ENCODE measurements at regions not wholly inside any gene's neighbourhood (a gene's known extent, or its start where the extent isn't known, plus 50 kb on each side); places are given as distances from the start of the nearest gene placed in this dataset.

GRCh38 chr13:105572401-105572800 is 963.1 kb downstream of the EFNB2 start:
- no peak for DNase-seq

DNA sequence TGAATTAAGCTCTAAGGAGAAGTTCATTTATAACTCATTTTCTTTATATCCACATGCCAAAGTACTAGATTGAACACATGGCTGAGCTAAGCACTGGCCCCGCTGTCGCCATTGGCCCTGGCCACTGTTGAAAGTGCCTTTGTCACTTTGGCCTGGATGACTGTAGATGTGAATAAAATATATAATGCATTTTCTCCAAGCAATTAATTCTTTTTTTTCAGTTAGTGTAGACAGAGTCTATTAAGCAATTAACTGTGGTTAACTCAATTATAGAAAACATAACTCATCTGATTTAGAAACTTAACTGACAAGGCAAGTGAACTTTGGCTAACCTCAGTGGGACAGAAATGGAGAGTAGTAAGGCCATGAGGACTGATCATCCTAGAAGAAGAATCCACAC is 965.6 kb downstream of the EFNB2 start:
- DNase-seq = no peak

GRCh38 chr13:105567951-105568525 is 967.4 kb downstream of the EFNB2 start:
- DNase-seq = no peak

DNA sequence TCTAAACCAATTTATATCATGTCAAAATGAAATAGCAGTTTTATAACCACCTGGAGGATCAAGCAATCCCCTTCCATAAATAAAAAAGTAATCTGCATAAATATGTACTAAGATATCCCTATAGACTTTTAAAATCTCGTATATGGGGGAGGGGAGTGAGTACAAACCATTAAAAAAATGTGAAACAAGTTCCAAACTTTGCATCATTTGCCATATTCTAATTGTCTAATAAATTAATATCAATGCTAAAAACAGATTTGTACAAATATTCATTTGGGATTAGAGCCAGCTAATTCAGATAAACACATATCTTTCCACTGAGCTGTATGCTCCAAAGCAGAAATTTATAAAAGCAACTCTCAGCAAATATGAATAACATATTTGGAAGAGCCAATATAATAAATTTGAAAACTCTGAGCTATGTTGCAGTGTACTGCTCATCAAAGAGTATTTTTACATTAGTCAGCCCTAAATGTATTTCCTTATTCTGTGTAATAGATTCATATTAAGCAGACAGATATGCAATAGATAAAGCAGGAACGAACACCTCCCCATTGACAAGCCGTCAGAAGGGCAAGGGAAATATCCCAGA is 970.2 kb downstream of the EFNB2 start:
- DNase-seq = no peak

DNA sequence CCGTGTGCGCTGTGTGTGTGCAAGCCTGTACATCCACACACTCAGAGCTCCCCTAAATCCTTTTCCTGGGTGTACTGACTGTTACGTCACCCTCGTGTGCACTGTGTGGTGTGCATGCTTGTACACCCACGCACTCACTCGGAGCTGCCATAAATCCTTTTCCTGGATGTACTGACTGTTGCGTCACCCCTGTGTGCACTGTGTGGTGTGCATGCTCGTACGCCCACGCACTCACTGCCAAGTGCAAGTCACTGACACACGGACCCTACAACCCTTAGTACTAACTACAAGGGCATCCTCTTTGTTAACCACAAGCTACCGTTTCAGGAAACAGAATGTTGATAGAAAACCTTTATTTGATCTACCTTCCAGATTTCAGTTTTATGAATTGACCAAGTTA is 983.4 kb downstream of the EFNB2 start:
- no peak for DNase-seq

GRCh38 chr13:105547851-105548250 is 987.6 kb downstream of the EFNB2 start:
- no peak for DNase-seq

- DNase-seq = no peak
Observed at GRCh38 chr13:105545811-105546210, 989.7 kb downstream of the EFNB2 start.

DNA sequence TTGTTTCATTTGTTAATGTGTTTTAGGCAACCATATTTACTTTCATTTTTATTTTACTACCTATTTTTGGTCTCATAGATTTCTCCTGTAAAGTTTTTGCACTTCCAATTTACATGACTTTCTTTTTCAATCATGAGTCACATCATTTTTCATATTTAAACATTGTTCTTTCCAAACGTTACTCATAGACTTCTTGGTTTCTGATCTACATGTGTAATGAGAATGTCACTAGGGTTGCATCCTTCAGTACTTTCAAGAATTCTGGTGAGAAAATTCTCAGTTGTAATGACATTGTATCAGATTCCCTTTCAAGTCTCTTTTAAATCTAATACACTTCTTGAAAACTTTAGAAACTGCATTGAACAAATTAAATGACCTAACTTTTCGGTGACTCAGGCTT is 991.7 kb downstream of the EFNB2 start:
- DNase-seq = no peak

DNA sequence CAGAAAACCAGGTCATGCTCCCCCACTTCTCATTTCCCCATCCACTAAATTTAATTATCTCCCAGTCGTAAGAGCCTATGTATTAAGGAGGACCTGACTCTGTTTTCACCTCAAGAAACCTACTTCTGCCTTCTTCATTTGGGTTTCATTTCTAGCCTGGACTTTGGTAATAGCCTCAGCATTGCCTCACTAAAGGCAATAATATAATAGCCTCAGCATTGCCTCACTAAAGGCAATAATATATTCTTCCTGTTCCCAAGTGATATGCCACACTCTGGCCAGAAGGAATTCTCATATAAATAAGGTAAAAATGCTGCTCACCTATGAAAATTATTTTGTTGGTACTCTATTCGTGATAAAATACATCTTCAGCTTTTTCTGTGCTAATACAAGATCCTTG is 993.9 kb downstream of the EFNB2 start:
- no peak for DNase-seq

GRCh38 chr13:105538346-105538745 is 997.1 kb downstream of the EFNB2 start:
- DNase-seq = no peak

DNA sequence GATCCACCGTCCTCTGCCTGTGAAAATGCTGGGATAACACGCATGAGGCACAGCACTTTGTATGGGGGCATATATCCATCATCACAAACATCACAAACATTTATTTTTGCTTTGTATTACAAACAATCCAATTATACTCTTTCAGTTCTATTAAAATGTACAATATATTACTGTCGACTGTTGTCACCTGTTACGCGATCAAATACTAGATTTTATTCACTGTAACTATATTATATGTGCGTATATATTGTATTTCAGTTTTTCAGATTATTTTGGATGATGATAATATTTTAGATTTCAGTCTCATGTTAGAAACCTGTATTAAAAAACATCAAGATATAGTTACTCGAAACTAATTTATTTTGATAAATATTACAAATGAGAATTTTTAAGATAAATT is 998.3 kb downstream of the EFNB2 start:
- no peak for DNase-seq

DNA sequence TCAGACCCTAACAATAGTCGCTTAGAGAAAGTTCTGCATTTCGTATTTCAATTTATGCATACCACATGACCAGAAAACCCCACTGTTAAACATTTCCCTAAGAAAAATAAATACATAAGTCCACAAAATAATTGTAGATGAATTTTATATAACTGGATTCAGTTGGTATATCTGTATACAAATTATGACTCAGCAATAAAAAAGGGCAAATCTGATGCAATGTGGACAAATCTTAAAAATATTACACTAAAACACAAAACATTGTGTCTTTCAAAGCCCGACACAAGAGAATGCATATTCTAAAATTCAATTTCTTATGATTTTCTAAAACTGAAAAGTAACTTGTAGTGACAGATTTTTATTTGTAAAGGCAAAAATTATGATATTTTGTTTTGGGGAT is 1005.0 kb downstream of the EFNB2 start:
- DNase-seq = no peak

GRCh38 chr13:105527127-105527526 is 1008.3 kb downstream of the EFNB2 start:
- DNase-seq = no peak

DNA sequence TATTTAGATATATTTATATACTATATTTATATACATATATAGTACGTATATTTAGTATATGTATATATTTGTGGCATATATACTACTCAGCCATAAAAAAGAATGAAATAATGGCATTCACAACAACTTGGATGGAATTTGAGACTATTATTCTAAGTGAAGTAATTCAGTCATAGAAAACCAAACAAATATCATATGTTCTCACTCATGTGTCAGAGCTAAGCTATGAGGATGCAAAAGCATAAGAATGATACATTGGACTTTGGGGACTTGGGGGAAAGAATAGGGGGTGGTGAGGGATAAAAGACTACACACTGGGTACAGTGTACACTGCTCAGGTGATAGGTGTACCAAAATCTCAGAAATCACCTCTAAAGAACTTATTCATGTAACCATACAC is 1015.7 kb downstream of the EFNB2 start:
- no peak for DNase-seq

DNA sequence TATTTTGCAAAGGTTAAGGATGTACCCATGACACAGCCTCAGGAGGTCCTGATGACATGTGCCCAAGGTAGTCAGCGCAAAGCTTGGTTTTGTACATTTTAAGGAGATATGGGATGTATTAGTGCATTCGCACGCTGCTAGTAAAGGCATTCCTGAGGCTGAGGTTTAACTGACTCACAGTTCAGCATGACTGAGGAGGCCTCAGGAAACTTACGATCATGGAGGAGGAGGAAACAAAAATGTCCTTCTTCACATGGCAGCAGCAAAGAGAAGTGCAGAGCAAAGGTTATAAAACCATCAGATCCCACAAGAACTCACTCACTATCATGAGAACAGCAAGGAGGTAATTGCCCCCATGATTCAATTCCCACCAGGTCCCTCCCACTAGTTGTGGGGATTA is 1017.4 kb downstream of the EFNB2 start:
- no peak for DNase-seq

- DNase-seq = no peak
Observed at GRCh38 chr13:105514401-105514800, 1021.1 kb downstream of the EFNB2 start.

DNA sequence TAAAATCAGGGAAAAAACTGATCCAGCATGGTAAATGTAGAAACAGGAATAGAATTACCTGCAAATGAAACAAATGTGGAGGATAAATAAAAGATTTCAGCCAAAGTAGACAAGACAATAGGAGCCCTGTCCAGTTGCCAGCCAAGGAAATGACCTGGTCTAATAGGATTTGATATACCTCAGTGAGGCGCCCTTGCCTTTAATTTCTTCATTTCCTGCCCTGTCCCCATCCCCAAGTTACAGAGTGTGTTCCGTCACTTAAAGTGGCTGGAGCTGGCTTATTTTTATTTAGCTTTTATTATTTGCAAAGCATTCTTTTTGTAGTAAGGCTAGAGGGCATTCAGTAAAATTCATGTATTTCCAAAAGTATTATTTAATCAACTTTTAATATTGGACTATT is 1022.0 kb downstream of the EFNB2 start:
- no peak for DNase-seq

DNA sequence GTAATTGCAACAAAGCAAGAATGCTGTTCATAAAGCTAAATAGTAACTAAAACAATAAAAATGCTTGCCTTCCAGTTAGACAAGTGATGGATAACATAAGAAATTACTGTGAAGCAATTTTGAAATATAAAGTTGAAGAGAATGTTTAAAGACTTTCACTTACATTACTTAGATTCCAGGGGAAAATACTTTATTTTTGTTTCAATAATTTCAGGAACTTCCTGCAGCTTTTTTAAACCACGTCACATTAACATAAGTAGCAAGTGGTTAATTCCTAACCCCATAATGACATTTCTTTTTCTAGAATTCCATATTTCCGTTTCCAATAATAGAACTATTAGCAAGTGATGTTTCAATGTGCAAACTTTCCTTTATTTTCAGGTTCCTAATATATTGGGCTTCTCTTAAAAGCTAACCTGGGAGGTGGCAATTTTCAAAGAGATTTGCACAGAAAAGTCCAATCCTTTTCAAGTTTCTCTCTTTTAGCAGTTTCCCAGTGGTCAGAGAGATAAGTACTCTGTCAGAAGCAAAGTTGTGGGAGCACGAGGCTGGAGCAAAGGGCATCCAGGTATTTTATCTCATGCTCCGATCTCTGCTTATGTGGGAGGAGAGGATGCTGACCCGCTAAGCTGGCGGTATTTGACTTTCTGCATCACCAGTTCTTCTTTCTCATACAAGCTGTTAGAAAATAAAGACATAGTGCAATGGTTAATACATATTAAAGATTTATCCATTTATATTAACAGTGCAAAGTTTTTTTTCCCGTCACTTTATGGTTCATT is 1025.3 kb downstream of the EFNB2 start:
- no peak for DNase-seq

- no peak for DNase-seq
Observed at GRCh38 chr13:105506463-105506862, 1029.0 kb downstream of the EFNB2 start.

DNA sequence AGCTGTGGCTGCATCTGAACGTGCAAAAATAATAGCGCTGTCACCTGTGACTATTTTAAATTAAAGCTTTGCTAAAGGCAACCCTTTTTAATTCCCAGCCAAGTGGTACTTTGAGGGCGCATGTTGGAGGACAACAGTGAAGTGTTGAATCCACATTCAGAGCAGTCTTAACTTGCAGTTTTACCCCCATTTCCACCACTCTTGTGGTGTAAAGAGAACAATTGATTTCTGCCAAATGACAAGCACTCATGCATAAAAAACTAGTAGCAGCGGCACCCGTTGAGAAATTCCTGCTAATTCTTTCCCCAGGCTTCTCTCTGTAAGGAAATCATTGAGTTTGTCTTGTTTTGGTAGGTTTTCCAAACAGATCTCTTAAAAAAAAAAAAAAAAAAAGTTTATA is 1033.3 kb downstream of the EFNB2 start:
- no peak for DNase-seq

- no peak for DNase-seq
Observed at GRCh38 chr13:105497597-105497996, 1037.9 kb downstream of the EFNB2 start.

DNA sequence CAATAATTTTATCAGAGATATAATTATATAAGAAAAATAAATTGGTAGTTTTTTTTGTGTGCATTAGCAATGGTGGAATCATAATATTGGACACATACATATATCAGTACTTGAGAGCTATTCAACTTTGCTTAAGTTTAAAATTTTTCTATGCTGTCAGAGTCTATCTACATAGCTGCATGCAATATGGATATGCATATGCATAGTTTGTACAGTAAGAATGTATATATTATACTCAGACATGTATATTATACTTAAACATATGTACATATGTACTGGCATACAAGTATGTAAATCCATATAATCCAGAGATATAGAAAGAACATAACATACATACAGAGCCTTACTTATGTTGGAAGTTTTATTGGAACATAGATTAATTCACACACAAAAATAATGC is 1043.2 kb downstream of the EFNB2 start:
- DNase-seq = no peak

- no peak for DNase-seq
Observed at GRCh38 chr13:105491345-105491744, 1044.1 kb downstream of the EFNB2 start.

- no peak for DNase-seq
Observed at GRCh38 chr13:105485081-105485480, 1050.4 kb downstream of the EFNB2 start.

Measured in activated naive CD4-positive, alpha-beta T cell treated with Interleukin-2 at 50 U/mL for 16 hours (primary cell).